MG63 (cell line): ENCODE measurements at regions not wholly inside any gene's neighbourhood (a gene's known extent, or its start where the extent isn't known, plus 50 kb on each side); places are given as distances from the start of the nearest gene placed in this dataset.
"Not testable (repeated sequence)": the region's sequence is repeated elsewhere in the genome, so short reads cannot be mapped to it uniquely, and the experiment has no call there.

ENCODE experiments used
- DNase-seq: peaks from one replicate; pipeline ENCODE4 v3.0.0-alpha.2; 2020
- H3K27me3 ChIP-seq: fragments of 250-450 bp; sonication (Bioruptor Pico); 2 replicates; pipeline ENCODE4 v1.5.1; 2020; ENCODE audit warnings: mild to moderate bottlenecking, moderate library complexity
- H3K36me3 ChIP-seq: fragments of 250-450 bp; sonication (Bioruptor Pico); 2 replicates; pipeline ENCODE4 v1.5.1; 2020; ENCODE audit warnings: mild to moderate bottlenecking, moderate library complexity
- H3K4me3 ChIP-seq: fragments of 250-450 bp; sonication (Bioruptor Pico); 2 replicates; pipeline ENCODE4 v1.5.1; 2020; ENCODE audit warnings: mild to moderate bottlenecking, moderate library complexity
- H3K9me3 ChIP-seq: fragments of 250-450 bp; sonication (Bioruptor Pico); 2 replicates; pipeline ENCODE4 v1.5.1; 2020; ENCODE audit warnings: mild to moderate bottlenecking, moderate library complexity

DNA sequence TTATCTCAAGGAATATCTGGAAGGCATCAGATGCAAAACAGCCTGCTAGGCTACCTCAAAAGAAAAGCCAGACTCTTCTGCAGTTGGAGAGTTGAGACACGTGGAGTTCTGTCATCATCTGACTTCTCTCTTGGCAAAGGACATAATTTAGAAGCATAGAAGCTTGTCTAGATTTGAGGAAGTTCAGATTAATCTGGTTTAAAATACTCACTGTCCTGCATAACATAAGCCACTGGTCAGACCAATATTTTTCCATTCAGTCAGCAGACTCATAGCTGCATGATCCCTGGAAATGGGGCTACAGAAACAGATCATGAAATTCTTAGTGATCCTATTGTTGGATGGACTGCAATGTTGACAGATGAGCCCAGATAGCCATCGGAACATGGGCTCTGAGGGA, 349.0 kb downstream of the TXNL1 start:
- Histone ChIP-seq H3K27me3 (no peaks in the 10 kb centered on the region), H3K36me3 (no peaks in the 10 kb centered on the region), H3K9me3 (no peaks in the 10 kb centered on the region), H3K4me3 (no peak overlapping the region)
- no peak for DNase-seq

DNA sequence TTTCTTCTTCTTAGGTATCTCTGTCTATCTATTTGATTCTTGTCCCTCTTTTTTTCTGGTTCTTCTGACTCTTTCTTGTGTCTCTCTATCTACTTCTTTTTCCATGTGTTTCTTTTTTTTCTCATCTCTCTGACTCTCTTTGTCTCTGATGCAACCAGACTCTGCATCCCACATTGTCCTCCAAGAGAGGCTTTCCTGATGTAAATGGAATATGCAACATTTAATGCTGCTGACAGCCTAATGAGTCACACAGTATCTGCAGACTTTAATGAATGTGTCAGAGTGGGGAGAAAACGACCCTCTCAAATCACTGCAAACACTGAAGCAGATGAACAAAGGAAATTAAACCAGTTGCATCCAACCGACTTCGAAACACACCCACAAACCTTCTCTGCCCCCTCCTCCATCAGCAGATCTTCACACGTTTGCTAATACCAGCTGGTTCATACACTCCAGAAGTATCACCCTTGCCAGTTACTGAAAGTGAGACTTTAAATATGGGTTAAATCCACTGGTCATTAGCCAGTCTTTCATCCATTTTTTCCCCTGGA, 351.5 kb downstream of the TXNL1 start:
- no peak for DNase-seq

DNA sequence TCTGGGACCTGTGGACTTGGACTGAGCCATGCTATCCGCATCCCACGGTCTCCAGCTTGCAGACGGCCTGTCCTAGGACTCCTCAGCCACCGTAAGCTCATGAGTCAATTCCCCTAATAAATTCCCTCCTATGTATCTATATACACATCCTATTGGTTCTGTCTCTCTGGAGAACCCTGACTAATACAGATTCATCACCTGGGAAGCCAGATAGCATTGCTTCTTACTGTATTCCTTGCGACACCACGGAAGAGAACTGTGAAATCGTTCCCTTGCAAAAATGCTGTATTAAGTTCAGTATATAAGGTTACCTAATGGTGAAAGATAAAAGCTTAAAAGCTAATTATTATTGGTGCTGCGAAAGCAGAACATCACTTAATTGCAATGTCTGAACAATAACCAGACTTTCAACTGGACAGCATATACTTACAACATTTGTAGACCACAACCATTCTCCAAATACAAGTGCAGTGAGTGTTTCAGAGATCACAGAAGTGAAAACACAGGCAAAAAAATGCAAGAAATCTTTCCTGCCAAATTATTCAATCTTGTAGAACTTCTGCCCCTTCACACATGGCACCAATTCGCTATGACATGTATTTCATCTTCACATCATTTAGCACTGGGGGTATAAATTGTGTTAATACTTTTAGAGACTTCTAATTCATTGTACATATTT, 352.9 kb downstream of the TXNL1 start:
- H3K27me3 ChIP-seq = no peaks in the 10 kb centered on the region
- no peak overlapping the region for H3K4me3 ChIP-seq
- DNase-seq = no peak
- no peaks in the 10 kb centered on the region for H3K36me3 ChIP-seq
- H3K9me3 ChIP-seq = no peaks in the 10 kb centered on the region

More for the DNA sequence above, 351.5 kb downstream of the TXNL1 start:
- Histone ChIP-seq H3K9me3 (no peaks in the 10 kb centered on the region), H3K4me3 (no peak overlapping the region), H3K27me3 (no peaks in the 10 kb centered on the region), H3K36me3 (no peaks in the 10 kb centered on the region)

DNA sequence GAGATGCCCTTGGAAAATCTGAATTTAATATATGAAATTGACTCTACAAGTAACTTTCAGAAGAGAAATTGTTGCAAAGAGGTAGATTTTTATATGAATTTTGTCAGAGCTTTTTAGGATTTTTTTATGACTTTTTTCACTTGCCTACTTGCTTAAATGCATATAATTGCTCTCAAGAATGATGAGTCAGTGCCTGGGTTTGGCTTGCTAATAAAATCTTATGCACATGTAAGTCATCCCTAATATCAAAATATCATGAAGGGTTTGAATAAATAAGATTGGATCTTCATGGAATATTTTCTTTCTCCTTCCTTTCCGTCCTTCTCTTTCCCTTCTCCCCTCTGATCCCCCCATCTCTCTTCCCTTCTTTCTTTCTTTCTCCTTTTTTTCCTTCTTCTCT, 354.1 kb downstream of the TXNL1 start:
- Histone ChIP-seq H3K9me3 (no peaks in the 10 kb centered on the region), H3K27me3 (no peaks in the 10 kb centered on the region), H3K4me3 (no peak overlapping the region), H3K36me3 (no peaks in the 10 kb centered on the region)
- DNase-seq = no peak

GRCh38 chr18:56283316-56283715, 355.1 kb downstream of the TXNL1 start:
- H3K27me3 ChIP-seq = no peaks in the 10 kb centered on the region
- H3K4me3 ChIP-seq = no peak overlapping the region
- H3K36me3 ChIP-seq = no peaks in the 10 kb centered on the region
- H3K9me3 ChIP-seq = no peaks in the 10 kb centered on the region
- no peak for DNase-seq

DNA sequence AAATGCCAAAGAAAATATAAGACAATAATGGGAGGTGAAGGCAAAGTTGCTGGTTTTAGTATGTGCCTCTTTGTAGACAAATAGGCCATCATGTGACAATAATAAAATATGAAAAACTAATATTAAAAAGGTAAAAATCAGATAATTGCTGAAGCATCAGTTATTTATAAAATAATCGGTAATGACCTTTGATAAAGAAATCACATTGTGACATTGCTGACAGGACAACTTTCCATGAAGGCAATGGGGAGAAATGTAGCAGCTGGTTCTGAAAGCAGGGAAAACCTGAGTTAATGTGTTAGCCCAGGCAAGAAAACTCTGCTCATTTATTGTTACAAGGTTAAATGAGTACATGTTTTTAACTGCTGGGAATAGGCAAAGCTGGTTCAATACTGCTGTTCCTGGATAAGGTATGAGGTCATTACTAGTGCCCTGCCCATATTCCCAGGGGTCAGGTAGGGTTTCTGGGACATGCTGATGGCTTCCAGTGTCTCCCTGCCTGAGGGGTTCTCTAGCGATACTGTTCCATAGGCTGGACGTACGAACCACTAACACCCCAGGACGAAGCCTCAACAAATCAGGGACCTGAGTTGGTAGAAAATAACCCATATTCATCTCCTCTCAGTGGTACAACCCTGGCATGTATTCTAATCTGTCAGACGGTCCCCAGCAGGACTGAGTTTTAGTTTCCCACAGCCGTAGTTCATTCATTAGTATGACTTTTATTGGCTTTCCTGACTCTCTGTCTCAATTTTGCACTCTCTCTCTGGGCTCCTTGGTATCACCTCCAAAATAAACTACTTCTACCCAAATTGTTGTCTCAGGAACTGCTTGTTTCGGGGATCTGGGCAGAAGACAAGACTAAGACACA, 355.9 kb downstream of the TXNL1 start:
- Histone ChIP-seq H3K4me3 (no peak overlapping the region), H3K27me3 (no peaks in the 10 kb centered on the region), H3K36me3 (no peaks in the 10 kb centered on the region), H3K9me3 (no peaks in the 10 kb centered on the region)
- DNase-seq = no peak

GRCh38 chr18:56279816-56280215, 358.6 kb downstream of the TXNL1 start:
- not testable (repeated sequence) for H3K27me3 ChIP-seq, H3K9me3 ChIP-seq, H3K4me3 ChIP-seq, DNase-seq, H3K36me3 ChIP-seq

DNA sequence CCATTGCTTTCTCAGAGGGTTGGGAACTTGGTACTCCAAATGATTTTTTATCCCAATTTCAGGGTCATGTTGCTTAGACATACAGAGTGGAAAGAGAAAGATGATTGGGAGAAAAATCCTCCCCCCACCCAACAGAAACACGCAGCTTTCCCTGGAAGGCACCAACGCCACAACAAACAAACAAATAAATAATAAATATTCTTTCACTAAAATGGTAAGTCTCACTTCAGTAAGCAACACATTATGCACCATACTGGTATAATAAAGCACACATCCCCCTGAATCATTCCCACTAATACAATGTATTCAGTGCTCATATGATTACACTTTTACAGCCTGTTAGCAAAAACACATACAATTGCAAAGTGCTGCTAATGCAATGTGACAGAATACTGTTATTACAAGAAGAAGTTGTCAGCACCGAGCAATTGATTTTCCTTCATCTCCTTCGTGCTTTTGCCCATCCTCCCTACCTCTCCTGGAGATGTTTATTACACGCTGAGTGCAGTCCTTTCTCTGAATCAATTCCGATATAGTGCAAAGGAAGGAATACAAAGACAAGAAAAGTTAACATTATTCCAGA, 359.9 kb downstream of the TXNL1 start:
- Histone ChIP-seq H3K9me3 (no peaks in the 10 kb centered on the region), H3K4me3 (no peak overlapping the region), H3K27me3 (no peaks in the 10 kb centered on the region), H3K36me3 (no peaks in the 10 kb centered on the region)
- no peak for DNase-seq

DNA sequence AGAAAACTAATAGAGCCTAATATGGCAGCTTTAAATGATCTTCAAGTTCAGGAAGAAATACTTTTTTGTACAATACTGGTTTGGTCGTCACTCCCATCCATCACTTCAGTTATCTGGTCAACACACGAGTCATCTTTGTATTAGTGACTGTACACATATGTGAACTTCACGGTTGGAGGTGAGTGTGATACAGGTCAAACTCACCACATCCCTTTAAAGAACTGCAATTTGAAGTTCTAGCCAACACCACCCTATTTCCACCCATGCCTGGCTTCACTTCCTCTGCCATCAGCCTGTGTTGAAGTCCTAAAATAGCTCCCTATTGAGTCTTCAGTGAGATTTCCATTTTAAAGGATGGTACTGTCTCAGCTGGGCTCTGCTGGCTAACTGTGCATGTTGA, 361.9 kb downstream of the TXNL1 start:
- DNase-seq = no peak
- H3K9me3 ChIP-seq = no peaks in the 10 kb centered on the region
- no peak overlapping the region for H3K4me3 ChIP-seq
- H3K36me3 ChIP-seq = no peaks in the 10 kb centered on the region
- no peaks in the 10 kb centered on the region for H3K27me3 ChIP-seq

DNA sequence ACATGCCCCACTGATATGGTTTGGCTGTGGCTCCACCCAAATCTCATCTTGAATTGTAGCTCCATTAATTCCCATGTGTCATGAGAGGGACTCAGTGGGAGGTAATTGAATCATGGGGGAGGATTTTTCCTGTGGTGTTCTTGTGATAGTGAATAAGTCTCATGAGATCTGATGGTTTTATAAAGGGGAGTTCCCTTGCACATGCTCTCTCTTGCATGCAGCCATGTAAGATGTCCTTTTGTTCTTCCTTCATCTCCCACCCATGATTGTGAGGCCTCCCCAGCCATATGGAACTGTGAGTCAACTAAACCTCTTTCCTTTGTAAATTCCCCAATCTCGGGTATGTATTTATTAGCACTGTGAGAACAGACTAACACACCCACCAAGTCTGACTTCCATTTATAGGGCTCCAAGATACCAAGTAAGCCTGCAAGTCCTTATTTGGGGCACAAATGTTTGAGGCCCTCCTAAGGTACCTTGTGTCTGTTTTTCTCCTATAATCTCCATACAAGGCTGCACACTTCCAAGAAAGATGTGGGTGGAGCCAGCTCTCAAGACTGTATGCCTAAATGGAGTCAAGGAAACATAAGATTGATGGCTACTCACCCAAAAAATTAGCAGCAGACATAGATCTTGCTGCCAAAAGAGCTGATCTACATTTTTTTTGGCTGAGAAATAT, 364.7 kb downstream of the TXNL1 start:
- Histone ChIP-seq H3K4me3 (no peak overlapping the region), H3K9me3 (no peaks in the 10 kb centered on the region)
- DNase-seq = no peak

DNA sequence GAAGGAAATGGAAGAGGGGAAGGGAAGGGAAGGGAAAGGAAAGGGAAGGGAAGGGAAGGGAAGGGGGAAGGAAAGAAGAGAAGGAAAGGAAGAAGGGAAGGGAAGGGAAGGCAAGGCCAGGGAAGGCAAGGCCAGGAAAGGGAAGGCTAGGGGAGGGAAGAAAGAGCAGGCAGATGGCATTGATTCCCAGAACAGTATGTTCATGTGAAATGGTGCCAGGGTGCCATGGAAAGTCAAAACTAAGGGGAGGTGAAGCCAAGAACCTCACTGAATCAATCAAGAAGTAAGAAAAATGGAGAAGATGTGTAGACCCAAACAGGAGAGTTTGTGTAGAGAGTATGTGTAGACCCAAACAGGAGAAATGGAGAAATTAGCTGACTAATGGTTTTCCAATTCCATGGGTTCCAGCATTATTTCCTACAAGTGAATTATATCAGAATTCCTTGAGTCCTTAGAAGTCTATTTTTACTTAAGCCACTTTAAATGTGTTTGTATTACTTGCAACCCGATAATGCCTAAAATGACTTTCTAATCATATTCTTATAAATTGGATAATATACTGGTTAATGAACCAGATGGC, 367.6 kb downstream of the TXNL1 start:
- H3K4me3 ChIP-seq = no peak overlapping the region
- no peak for DNase-seq
- no peaks in the 10 kb centered on the region for H3K27me3 ChIP-seq
- H3K36me3 ChIP-seq = no peaks in the 10 kb centered on the region
- no peaks in the 10 kb centered on the region for H3K9me3 ChIP-seq

More for the DNA sequence above, 364.7 kb downstream of the TXNL1 start:
- Histone ChIP-seq H3K36me3 (no peaks in the 10 kb centered on the region), H3K27me3 (no peaks in the 10 kb centered on the region)

DNA sequence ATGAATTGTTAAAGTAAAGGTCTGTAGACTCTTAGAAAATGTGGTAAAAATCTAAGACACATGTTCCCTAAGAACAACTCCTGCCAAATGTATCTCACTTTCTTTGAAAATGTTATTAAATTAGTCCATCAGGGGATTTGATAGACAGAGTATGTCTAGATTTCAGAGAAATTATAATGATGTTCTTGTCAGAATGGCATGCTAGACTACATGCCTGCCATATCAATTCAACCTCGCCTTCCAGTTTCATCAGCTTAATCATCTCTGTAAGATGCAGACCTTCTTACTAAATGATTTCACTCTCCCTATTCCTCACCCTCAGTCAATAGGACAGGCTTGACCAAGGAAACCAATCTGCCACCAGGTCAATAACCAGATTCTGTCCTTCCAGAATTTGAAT, 368.4 kb downstream of the TXNL1 start:
- no peak overlapping the region for H3K4me3 ChIP-seq
- H3K27me3 ChIP-seq = no peaks in the 10 kb centered on the region
- H3K36me3 ChIP-seq = no peaks in the 10 kb centered on the region
- H3K9me3 ChIP-seq = no peaks in the 10 kb centered on the region
- DNase-seq = no peak

DNA sequence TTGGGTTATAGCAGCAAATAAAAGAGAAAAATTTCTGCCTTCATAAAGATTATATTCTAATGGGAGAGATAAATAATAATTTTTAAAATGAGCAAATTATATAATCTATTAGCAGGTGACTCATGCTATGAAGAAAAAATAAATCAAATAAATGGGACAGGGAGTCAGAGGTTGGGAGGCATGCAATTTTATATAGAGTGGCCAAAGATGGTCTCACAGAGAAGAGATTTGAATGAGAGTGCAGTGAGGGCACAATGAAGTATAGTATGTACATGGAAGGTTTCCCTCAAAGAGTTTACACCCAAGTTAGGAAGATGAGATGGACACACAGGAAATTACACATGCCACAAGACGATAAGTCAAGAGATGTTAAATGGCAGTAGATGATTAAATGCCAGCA, 369.4 kb downstream of the TXNL1 start:
- no peaks in the 10 kb centered on the region for H3K27me3 ChIP-seq

GRCh38 chr18:56267334-56267733, 371.1 kb downstream of the TXNL1 start:
- no peak overlapping the region for H3K4me3 ChIP-seq
- no peaks in the 10 kb centered on the region for H3K27me3 ChIP-seq
- H3K9me3 ChIP-seq = no peaks in the 10 kb centered on the region
- no peaks in the 10 kb centered on the region for H3K36me3 ChIP-seq
- DNase-seq = peak; percentile 43

More for the DNA sequence above, 369.4 kb downstream of the TXNL1 start:
- no peak for DNase-seq
- H3K9me3 ChIP-seq = no peaks in the 10 kb centered on the region
- H3K4me3 ChIP-seq = no peak overlapping the region
- no peaks in the 10 kb centered on the region for H3K36me3 ChIP-seq

- no peaks in the 10 kb centered on the region for H3K36me3 ChIP-seq
- H3K27me3 ChIP-seq = no peaks in the 10 kb centered on the region
- no peaks in the 10 kb centered on the region for H3K9me3 ChIP-seq
- DNase-seq = no peak
- H3K4me3 ChIP-seq = no peak overlapping the region
Measured at GRCh38 chr18:56258178-56258577, 380.2 kb downstream of the TXNL1 start.

- H3K36me3 ChIP-seq = no peaks in the 10 kb centered on the region
- no peak for DNase-seq
- no peaks in the 10 kb centered on the region for H3K27me3 ChIP-seq
- H3K9me3 ChIP-seq = no peaks in the 10 kb centered on the region
- no peak overlapping the region for H3K4me3 ChIP-seq
Measured at GRCh38 chr18:56257205-56257604, 381.2 kb downstream of the TXNL1 start.

GRCh38 chr18:56256659-56257058, 381.7 kb downstream of the TXNL1 start:
- DNase-seq = no peak
- H3K27me3 ChIP-seq = no peaks in the 10 kb centered on the region
- H3K36me3 ChIP-seq = no peaks in the 10 kb centered on the region
- H3K4me3 ChIP-seq = no peak overlapping the region
- H3K9me3 ChIP-seq = no peaks in the 10 kb centered on the region
